ENCODE measurements at regions not wholly inside any gene's neighbourhood (a gene's known extent, or its start where the extent isn't known, plus 50 kb on each side); places are given as distances from the start of the nearest gene placed in this dataset.

- H3K27ac ChIP-seq, result no peak overlapping the region
- TF ChIP-seq CTCF (conservative IDR thresholded peaks at IDR 0.05), result no peak
Measured at GRCh38 chr21:41666641-41667081, 100.2 kb downstream of the RIPK4 start.

GRCh38 chr21:41665766-41666595 is 100.9 kb downstream of the RIPK4 start:
- H3K27ac ChIP-seq, result no peak overlapping the region
- no peak for TF ChIP-seq CTCF (conservative IDR thresholded peaks at IDR 0.05)

GRCh38 chr21:41664881-41665765 is 101.7 kb downstream of the RIPK4 start:
- TF ChIP-seq CTCF (conservative IDR thresholded peaks at IDR 0.05), result no peak
- H3K27ac ChIP-seq, result no peak overlapping the region

- peak; percentile 70 for TF ChIP-seq CTCF (conservative IDR thresholded peaks at IDR 0.05)
- H3K27ac ChIP-seq, result no peak overlapping the region
Measured at GRCh38 chr21:41663805-41664788, 102.8 kb downstream of the RIPK4 start.

GRCh38 chr21:41662761-41663160 is 104.1 kb downstream of the RIPK4 start:
- TF ChIP-seq CTCF (conservative IDR thresholded peaks at IDR 0.05), result no peak
- H3K27ac ChIP-seq, result no peak overlapping the region

- TF ChIP-seq CTCF (conservative IDR thresholded peaks at IDR 0.05), result no peak
- H3K27ac ChIP-seq, result no peak overlapping the region
Measured at GRCh38 chr21:41662161-41662560, 104.7 kb downstream of the RIPK4 start.

All from VCaP (cell line).